ENCODE measurements at regions not wholly inside any gene's neighbourhood (a gene's known extent, or its start where the extent isn't known, plus 50 kb on each side); places are given as distances from the start of the nearest gene placed in this dataset.

DNA sequence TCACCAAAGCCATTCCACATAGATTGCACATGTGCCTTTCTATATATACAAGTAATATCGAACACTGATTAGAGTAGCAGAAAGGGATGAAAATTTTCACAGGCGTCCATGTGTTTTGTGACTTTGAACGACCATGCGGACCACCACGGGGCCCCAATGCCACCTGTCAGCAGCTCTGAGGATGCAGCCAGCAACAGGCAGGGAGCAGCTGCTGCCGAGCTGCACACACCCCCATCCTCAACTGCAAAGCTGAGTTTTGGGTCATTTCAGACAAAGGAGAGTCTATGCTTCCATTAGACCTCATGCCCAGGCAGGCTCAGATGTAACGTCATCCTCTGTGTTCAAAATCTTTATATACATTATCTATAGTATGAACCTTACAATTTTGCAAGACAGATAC, 503.8 kb downstream of the IRX1 start:
- H3K27me3 ChIP-seq (ENCODE audit: control insufficient read depth, insufficient read depth, low read length): no peaks in the 10 kb centered on the region
- no CpG with 5 or more reads among the region's 7 CpGs for WGBS (ENCODE audit: insufficient coverage, low lambda C conversion rate)
- DNase-seq: no peak
- H3K4me3 ChIP-seq (ENCODE audit: low read length): no peak overlapping the region
- H3K4me1 ChIP-seq (ENCODE audit: control insufficient read depth, insufficient read depth, low read length): no peaks in the 10 kb centered on the region
- peaks cover 3% of the 10 kb centered on the region for H3K9me3 ChIP-seq (ENCODE audit: control insufficient read depth, low read depth, low read length)
- H3K36me3 ChIP-seq (ENCODE audit: control insufficient read depth, insufficient read depth, low read length): no peaks in the 10 kb centered on the region
- H3K27ac ChIP-seq (ENCODE audit: low read length): no peak overlapping the region

GRCh38 chr5:4100739-4101138, 505.1 kb downstream of the IRX1 start:
- no peak overlapping the region for H3K4me3 ChIP-seq (ENCODE audit: low read length)
- H3K27ac ChIP-seq (ENCODE audit: low read length): no peak overlapping the region
- H3K27me3 ChIP-seq (ENCODE audit: control insufficient read depth, insufficient read depth, low read length): no peaks in the 10 kb centered on the region
- H3K36me3 ChIP-seq (ENCODE audit: control insufficient read depth, insufficient read depth, low read length): no peaks in the 10 kb centered on the region
- DNase-seq: no peak
- H3K4me1 ChIP-seq (ENCODE audit: control insufficient read depth, insufficient read depth, low read length): no peaks in the 10 kb centered on the region
- 93% methylated on average over 2 of the region's 14 CpGs for WGBS (ENCODE audit: insufficient coverage, low lambda C conversion rate)
- no peaks in the 10 kb centered on the region for H3K9me3 ChIP-seq (ENCODE audit: control insufficient read depth, low read depth, low read length)

DNA sequence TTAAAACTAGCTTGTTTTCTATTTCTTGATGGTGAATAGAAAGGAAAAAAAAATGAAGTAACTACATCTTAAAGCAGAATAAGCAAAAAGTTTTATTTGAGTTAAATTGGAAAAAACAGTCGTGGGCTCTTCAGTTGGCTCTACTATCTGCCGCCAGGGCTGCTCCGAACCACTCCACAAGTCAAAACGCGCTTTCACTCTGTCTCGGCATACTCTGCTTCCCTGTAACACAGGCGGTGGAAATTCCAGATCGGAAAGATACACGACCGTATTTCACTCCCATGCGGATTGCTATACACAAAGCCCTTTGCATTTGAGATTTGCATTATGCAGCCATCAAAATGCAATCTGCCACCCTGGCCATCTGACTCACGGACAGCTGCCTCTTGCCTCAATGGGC, 505.6 kb downstream of the IRX1 start:
- H3K9me3 ChIP-seq (ENCODE audit: control insufficient read depth, low read depth, low read length): no peaks in the 10 kb centered on the region
- no peaks in the 10 kb centered on the region for H3K4me1 ChIP-seq (ENCODE audit: control insufficient read depth, insufficient read depth, low read length)
- H3K27ac ChIP-seq (ENCODE audit: low read length): no peak overlapping the region
- WGBS (ENCODE audit: insufficient coverage, low lambda C conversion rate): 95% methylated on average over 6 of the region's 12 CpGs
- H3K36me3 ChIP-seq (ENCODE audit: control insufficient read depth, insufficient read depth, low read length): no peaks in the 10 kb centered on the region
- no peak overlapping the region for H3K4me3 ChIP-seq (ENCODE audit: low read length)
- no peak for DNase-seq
- H3K27me3 ChIP-seq (ENCODE audit: control insufficient read depth, insufficient read depth, low read length): no peaks in the 10 kb centered on the region

- no CpG with 5 or more reads among the region's 4 CpGs for WGBS (ENCODE audit: insufficient coverage, low lambda C conversion rate)
- no peak for DNase-seq
- Histone ChIP-seq H3K4me1 (ENCODE audit: control insufficient read depth, insufficient read depth, low read length) (no peaks in the 10 kb centered on the region), H3K4me3 (ENCODE audit: low read length) (no peak overlapping the region), H3K9me3 (ENCODE audit: control insufficient read depth, low read depth, low read length) (no peaks in the 10 kb centered on the region), H3K27ac (ENCODE audit: low read length) (no peak overlapping the region), H3K27me3 (ENCODE audit: control insufficient read depth, insufficient read depth, low read length) (no peaks in the 10 kb centered on the region), H3K36me3 (ENCODE audit: control insufficient read depth, insufficient read depth, low read length) (no peaks in the 10 kb centered on the region)
Measured at GRCh38 chr5:4104831-4105597, 509.4 kb downstream of the IRX1 start.

DNA sequence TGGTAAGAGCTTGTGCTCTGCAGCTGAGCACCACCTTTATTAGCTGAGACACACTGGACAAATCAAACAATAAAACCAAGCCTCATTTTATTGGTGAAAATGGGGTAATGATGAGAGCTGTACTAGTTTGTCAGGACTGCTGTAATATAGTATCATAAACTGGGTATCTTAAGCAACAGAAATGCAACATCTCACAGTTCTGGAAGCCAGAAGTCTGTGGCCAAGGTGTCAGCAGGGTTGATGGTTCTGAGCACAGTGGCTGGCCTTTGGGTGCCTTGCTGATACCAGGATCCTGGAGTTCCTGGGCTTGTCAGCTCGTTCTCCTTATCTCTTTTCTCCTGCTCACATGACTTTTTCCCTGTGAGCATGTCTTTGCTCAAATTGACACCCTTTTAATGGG, 513.1 kb downstream of the IRX1 start:
- no peak for DNase-seq
- H3K36me3 ChIP-seq (ENCODE audit: control insufficient read depth, insufficient read depth, low read length): no peaks in the 10 kb centered on the region
- WGBS (ENCODE audit: insufficient coverage, low lambda C conversion rate): 14% methylated on average over 1 of the region's 1 CpG
- no peak overlapping the region for H3K27ac ChIP-seq (ENCODE audit: low read length)
- no peaks in the 10 kb centered on the region for H3K27me3 ChIP-seq (ENCODE audit: control insufficient read depth, insufficient read depth, low read length)
- H3K4me3 ChIP-seq (ENCODE audit: low read length): no peak overlapping the region
- no peaks in the 10 kb centered on the region for H3K9me3 ChIP-seq (ENCODE audit: control insufficient read depth, low read depth, low read length)
- no peaks in the 10 kb centered on the region for H3K4me1 ChIP-seq (ENCODE audit: control insufficient read depth, insufficient read depth, low read length)

GRCh38 chr5:4113426-4113825, 517.8 kb downstream of the IRX1 start:
- 20% methylated on average over 3 of the region's 8 CpGs for WGBS (ENCODE audit: insufficient coverage, low lambda C conversion rate)
- Histone ChIP-seq H3K4me1 (ENCODE audit: control insufficient read depth, insufficient read depth, low read length) (no peaks in the 10 kb centered on the region), H3K9me3 (ENCODE audit: control insufficient read depth, low read depth, low read length) (no peaks in the 10 kb centered on the region), H3K4me3 (ENCODE audit: low read length) (no peak overlapping the region), H3K27ac (ENCODE audit: low read length) (no peak overlapping the region), H3K36me3 (ENCODE audit: control insufficient read depth, insufficient read depth, low read length) (no peaks in the 10 kb centered on the region), H3K27me3 (ENCODE audit: control insufficient read depth, insufficient read depth, low read length) (no peaks in the 10 kb centered on the region)
- no peak for DNase-seq

- no peak overlapping the region for H3K27ac ChIP-seq (ENCODE audit: low read length)
- 95% methylated on average over 4 of the region's 9 CpGs for WGBS (ENCODE audit: insufficient coverage, low lambda C conversion rate)
- H3K27me3 ChIP-seq (ENCODE audit: control insufficient read depth, insufficient read depth, low read length): no peaks in the 10 kb centered on the region
- no peak overlapping the region for H3K4me3 ChIP-seq (ENCODE audit: low read length)
- H3K9me3 ChIP-seq (ENCODE audit: control insufficient read depth, low read depth, low read length): no peaks in the 10 kb centered on the region
- no peaks in the 10 kb centered on the region for H3K36me3 ChIP-seq (ENCODE audit: control insufficient read depth, insufficient read depth, low read length)
- DNase-seq: no peak
- no peaks in the 10 kb centered on the region for H3K4me1 ChIP-seq (ENCODE audit: control insufficient read depth, insufficient read depth, low read length)
Measured at GRCh38 chr5:4113905-4114304, 518.3 kb downstream of the IRX1 start.

DNA sequence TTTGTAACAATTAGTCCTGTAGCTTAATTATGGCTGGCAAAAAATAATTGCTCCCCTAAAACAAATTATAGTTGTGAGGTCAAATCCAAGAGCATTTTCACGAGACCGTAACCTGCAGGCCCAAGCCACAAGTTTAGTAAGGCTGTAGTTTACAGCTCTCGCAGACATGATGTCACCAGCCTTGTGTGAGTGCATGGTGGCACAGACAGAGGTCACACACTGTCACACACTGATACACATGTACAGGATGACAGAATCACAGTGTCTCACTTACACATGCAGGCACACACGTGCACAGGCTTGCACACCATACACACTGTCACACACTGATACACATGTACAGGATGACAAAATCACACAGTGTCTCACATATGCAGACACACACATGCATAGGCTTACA, 518.8 kb downstream of the IRX1 start:
- H3K27ac ChIP-seq (ENCODE audit: low read length): no peak overlapping the region
- H3K9me3 ChIP-seq (ENCODE audit: control insufficient read depth, low read depth, low read length): no peaks in the 10 kb centered on the region
- no peaks in the 10 kb centered on the region for H3K27me3 ChIP-seq (ENCODE audit: control insufficient read depth, insufficient read depth, low read length)
- no peak for DNase-seq
- no CpG with 5 or more reads among the region's 4 CpGs for WGBS (ENCODE audit: insufficient coverage, low lambda C conversion rate)
- H3K36me3 ChIP-seq (ENCODE audit: control insufficient read depth, insufficient read depth, low read length): no peaks in the 10 kb centered on the region
- H3K4me3 ChIP-seq (ENCODE audit: low read length): no peak overlapping the region
- H3K4me1 ChIP-seq (ENCODE audit: control insufficient read depth, insufficient read depth, low read length): no peaks in the 10 kb centered on the region

- Histone ChIP-seq H3K9me3 (ENCODE audit: control insufficient read depth, low read depth, low read length) (no peaks in the 10 kb centered on the region), H3K27ac (ENCODE audit: low read length) (no peak overlapping the region), H3K36me3 (ENCODE audit: control insufficient read depth, insufficient read depth, low read length) (no peaks in the 10 kb centered on the region), H3K4me3 (ENCODE audit: low read length) (no peak overlapping the region), H3K4me1 (ENCODE audit: control insufficient read depth, insufficient read depth, low read length) (no peaks in the 10 kb centered on the region), H3K27me3 (ENCODE audit: control insufficient read depth, insufficient read depth, low read length) (no peaks in the 10 kb centered on the region)
- no CpG with 5 or more reads among the region's 3 CpGs for WGBS (ENCODE audit: insufficient coverage, low lambda C conversion rate)
- no peak for DNase-seq
Measured at GRCh38 chr5:4116834-4117233, 521.2 kb downstream of the IRX1 start.

- Histone ChIP-seq H3K4me1 (ENCODE audit: control insufficient read depth, insufficient read depth, low read length) (no peaks in the 10 kb centered on the region), H3K27me3 (ENCODE audit: control insufficient read depth, insufficient read depth, low read length) (no peaks in the 10 kb centered on the region), H3K9me3 (ENCODE audit: control insufficient read depth, low read depth, low read length) (no peaks in the 10 kb centered on the region), H3K27ac (ENCODE audit: low read length) (no peak overlapping the region), H3K36me3 (ENCODE audit: control insufficient read depth, insufficient read depth, low read length) (no peaks in the 10 kb centered on the region), H3K4me3 (ENCODE audit: low read length) (no peak overlapping the region)
- DNase-seq: no peak
- 74% methylated on average over 5 of the region's 7 CpGs for WGBS (ENCODE audit: insufficient coverage, low lambda C conversion rate)
Measured at GRCh38 chr5:4124221-4124970, 528.8 kb downstream of the IRX1 start.

- Histone ChIP-seq H3K4me3 (ENCODE audit: low read length) (no peak overlapping the region), H3K36me3 (ENCODE audit: control insufficient read depth, insufficient read depth, low read length) (no peaks in the 10 kb centered on the region), H3K9me3 (ENCODE audit: control insufficient read depth, low read depth, low read length) (no peaks in the 10 kb centered on the region), H3K27me3 (ENCODE audit: control insufficient read depth, insufficient read depth, low read length) (no peaks in the 10 kb centered on the region), H3K27ac (ENCODE audit: low read length) (no peak overlapping the region), H3K4me1 (ENCODE audit: control insufficient read depth, insufficient read depth, low read length) (no peaks in the 10 kb centered on the region)
- WGBS (ENCODE audit: insufficient coverage, low lambda C conversion rate): 100% methylated on average over 1 of the region's 9 CpGs
- DNase-seq: no peak
Measured at GRCh38 chr5:4128994-4129393, 533.4 kb downstream of the IRX1 start.
